Sigmoid colon (tissue), 4 donors: ENCODE measurements at regions not wholly inside any gene's neighbourhood (a gene's known extent, or its start where the extent isn't known, plus 50 kb on each side); places are given as distances from the start of the nearest gene placed in this dataset.
"Not testable (repeated sequence)": the region's sequence is repeated elsewhere in the genome, so short reads cannot be mapped to it uniquely, and the experiment has no call there.

ENCODE experiments used
- CTCF ChIP-seq, 4 experiments: fragments of 450-650 bp in 3 of 4; fragments of 200-600 bp in 1 of 4; IDR thresholded peaks; one replicate each; pipeline ENCODE4 v1.5.1; 2016 to 2019; ENCODE audit warnings: antibody characterized with exemption in 4 of 4, mild to moderate bottlenecking in 3 of 4, moderate library complexity in 2 of 4
- POLR2A ChIP-seq, 2 donors: fragments of 450-650 bp; IDR thresholded peaks; one replicate each; pipeline ENCODE4 v1.6.1; 2016; ENCODE audit warnings: antibody characterized with exemption in 2 of 2, mild to moderate bottlenecking in 2 of 2, moderate library complexity in 2 of 2
- POLR2AphosphoS5 ChIP-seq, 4 donors: sonication (generic); formaldehyde crosslinking; IDR thresholded peaks; one replicate each; pipeline ENCODE4 v1.6.1; 2017; ENCODE audit warnings: antibody characterized with exemption in 4 of 4

DNA sequence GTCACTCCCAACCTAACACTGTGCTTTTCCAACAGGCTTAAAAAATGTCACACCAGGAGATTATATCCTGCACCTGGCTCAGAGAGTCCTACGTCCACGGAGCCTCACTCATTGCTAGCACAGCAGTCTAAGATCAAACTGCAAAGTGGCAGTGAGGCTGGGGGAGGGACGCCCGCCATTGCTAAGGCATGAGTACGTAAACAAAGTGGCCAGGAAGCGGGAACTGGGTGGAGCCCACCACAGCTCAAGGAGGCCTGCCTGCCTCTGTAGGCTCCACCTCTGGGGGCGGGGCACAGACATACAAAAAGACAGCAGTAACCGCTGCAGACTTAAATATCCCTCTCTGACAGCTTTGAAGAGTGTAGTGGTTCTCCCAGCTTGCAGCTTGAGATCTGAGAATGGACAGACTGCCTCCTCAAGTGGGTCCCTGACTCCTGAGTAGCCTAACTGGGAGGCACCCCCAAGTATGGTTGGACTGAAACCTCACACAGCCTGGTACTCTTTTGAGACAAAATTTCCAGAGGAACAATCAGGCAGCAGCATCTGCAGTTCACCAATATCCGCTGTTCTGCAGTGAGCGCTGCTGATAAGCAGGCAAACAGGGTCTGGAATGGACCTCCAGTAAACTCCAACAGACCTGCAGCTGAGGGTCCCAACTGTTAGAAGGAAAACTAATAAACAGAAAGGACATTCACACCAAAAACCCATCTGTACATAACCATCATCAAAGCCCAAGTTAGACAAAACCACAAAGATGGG, 2986.4 kb upstream of the OR11H1 start:
- TF ChIP-seq POLR2A, CTCF, POLR2AphosphoS5 (IDR thresholded peaks at IDR 0.05): not testable (repeated sequence)
